ENCODE measurements at regions not wholly inside any gene's neighbourhood (a gene's known extent, or its start where the extent isn't known, plus 50 kb on each side); places are given as distances from the start of the nearest gene placed in this dataset.
"Not testable (repeated sequence)": the region's sequence is repeated elsewhere in the genome, so short reads cannot be mapped to it uniquely, and the experiment has no call there.

GRCh38 chr21:35800796-35801385 is 259.4 kb downstream of the SETD4 start:
- TF ChIP-seq POLR2AphosphoS5 (IDR thresholded peaks at IDR 0.05; ENCODE audit: low read depth, low read length); POLR2A (IDR thresholded peaks at IDR 0.05; ENCODE audit: low read depth, low read length); TAF1 (IDR thresholded peaks at IDR 0.05; ENCODE audit: borderline replicate concordance, low read depth, low read length): not testable (repeated sequence)

All from GM12892 (cell line).